ENCODE measurements at regions not wholly inside any gene's neighbourhood (a gene's known extent, or its start where the extent isn't known, plus 50 kb on each side); places are given as distances from the start of the nearest gene placed in this dataset.

DNA sequence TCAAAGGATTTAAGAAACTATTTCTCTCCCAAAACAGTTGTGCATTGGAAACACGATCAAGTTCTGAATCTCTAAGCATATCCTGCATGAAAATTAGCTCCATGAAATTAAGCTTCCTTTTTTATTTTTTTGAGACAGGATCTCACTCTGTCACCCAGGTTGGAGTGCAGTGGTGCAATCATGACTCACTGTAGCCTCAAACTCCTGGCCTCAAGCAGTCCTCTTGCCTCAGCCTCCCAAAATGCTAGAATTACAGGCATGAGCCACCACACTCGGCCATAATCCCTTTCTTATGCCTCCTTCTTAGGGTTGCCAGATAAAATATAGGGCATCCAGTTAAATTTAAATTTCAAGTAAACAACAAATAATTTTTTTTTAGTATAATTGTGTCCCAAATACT, 124.4 kb downstream of the ARL4C start:
- no TSS peak for BruUV-seq (replicated peaks)
- RAD21 ChIA-PET (ENCODE audit: low non-redundant PET in 1 of 2, low total read pairs in 2 of 2, uncharacterized antibody in 2 of 2, unreplicated experiment in 2 of 2) = no interaction called here

More for the DNA sequence above, 124.4 kb downstream of the ARL4C start:
- Histone ChIP-seq H3K27me3 (ENCODE audit: insufficient read depth, low read length) (no peaks in the 10 kb centered on the region; the same call in 1 of the 2 replicates), H3K27ac (ENCODE audit: low read depth, low read length) (no peak overlapping the region), H3K4me1 (ENCODE audit: control insufficient read depth in 1 of 2, insufficient read depth in 2 of 2, low read length in 2 of 2) (peaks cover 24 to 55% of the 10 kb centered on the region in 2 experiments; a peak in 3 of 4 replicates), H3K9ac (ENCODE audit: low read length) (no peak overlapping the region), H3K4me2 (ENCODE audit: low read length) (no peak overlapping the region), H2AFZ (ENCODE audit: low read depth, low read length, poor library complexity, severe bottlenecking) (no peak overlapping the region), H4K20me1 (ENCODE audit: insufficient read depth) (no peaks in the 10 kb centered on the region), H3K9me2 (ENCODE audit: insufficient read depth) (no peaks in the 10 kb centered on the region), H3K4me3 (replicated peaks in 1 of 2; ENCODE audit: low read depth in 1 of 2, low read length in 2 of 2) (no peak overlapping the region), H3K9me3 (ENCODE audit: control insufficient read depth in 1 of 2, insufficient read depth in 1 of 2, low read depth in 1 of 2, low read length in 2 of 2) (no peaks in the 10 kb centered on the region), H3K36me3 (ENCODE audit: control insufficient read depth in 1 of 2, insufficient read depth in 2 of 2, low read length in 2 of 2) (no peaks in the 10 kb centered on the region), H3K79me2 (ENCODE audit: insufficient read depth, low read length) (no peaks in the 10 kb centered on the region)
- DNase-seq (ENCODE audit: low read depth, low spot score) = no peak
- ChIA-PET CTCF (no interaction called here), POLR2A (no interaction called here)
- no peak for TF ChIP-seq ZBTB33 (IDR thresholded peaks at IDR 0.05; ENCODE audit: extremely low read depth, insufficient replicate concordance, low read length)
- TF ChIP-seq FOSL1 (IDR thresholded peaks at IDR 0.05; ENCODE audit: low read depth) = no peak
- no peak for TF ChIP-seq CBX3 (IDR thresholded peaks at IDR 0.05; ENCODE audit: low read depth)
- no peak for TF ChIP-seq RAD21 (IDR thresholded peaks at IDR 0.05; ENCODE audit: low read depth)
- TF ChIP-seq, protein P1, sequence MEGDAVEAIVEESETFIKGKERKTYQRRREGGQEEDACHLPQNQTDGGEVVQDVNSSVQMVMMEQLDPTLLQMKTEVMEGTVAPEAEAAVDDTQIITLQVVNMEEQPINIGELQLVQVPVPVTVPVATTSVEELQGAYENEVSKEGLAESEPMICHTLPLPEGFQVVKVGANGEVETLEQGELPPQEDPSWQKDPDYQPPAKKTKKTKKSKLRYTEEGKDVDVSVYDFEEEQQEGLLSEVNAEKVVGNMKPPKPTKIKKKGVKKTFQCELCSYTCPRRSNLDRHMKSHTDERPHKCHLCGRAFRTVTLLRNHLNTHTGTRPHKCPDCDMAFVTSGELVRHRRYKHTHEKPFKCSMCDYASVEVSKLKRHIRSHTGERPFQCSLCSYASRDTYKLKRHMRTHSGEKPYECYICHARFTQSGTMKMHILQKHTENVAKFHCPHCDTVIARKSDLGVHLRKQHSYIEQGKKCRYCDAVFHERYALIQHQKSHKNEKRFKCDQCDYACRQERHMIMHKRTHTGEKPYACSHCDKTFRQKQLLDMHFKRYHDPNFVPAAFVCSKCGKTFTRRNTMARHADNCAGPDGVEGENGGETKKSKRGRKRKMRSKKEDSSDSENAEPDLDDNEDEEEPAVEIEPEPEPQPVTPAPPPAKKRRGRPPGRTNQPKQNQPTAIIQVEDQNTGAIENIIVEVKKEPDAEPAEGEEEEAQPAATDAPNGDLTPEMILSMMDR (IDR thresholded peaks at IDR 0.05 in 2 of 3, conservative IDR thresholded peaks at IDR 0.05 in 1 of 3; ENCODE audit: borderline replicate concordance in 1 of 3, insufficient read depth in 1 of 3, low read depth in 2 of 3, low read length in 2 of 3) = no peak
- TF ChIP-seq, protein P2, sequence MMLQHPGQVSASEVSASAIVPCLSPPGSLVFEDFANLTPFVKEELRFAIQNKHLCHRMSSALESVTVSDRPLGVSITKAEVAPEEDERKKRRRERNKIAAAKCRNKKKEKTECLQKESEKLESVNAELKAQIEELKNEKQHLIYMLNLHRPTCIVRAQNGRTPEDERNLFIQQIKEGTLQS (IDR thresholded peaks at IDR 0.05) = no peak
- no peak for TF ChIP-seq POLR2A (IDR thresholded peaks at IDR 0.05; ENCODE audit: borderline replicate concordance, extremely low read depth, insufficient read depth, insufficient read length)
- no peak for TF ChIP-seq SIN3A (IDR thresholded peaks at IDR 0.05; ENCODE audit: low read depth)
- TF ChIP-seq SP1 (IDR thresholded peaks at IDR 0.05; ENCODE audit: low read depth) = no peak
- TF ChIP-seq ZNF274 (IDR thresholded peaks at IDR 0.05; ENCODE audit: low read depth, low read length) = no peak
- no peak for TF ChIP-seq YY1 (IDR thresholded peaks at IDR 0.05; ENCODE audit: extremely low read depth, insufficient replicate concordance, low read depth, low read length)
- TF ChIP-seq POLR2AphosphoS5 (IDR thresholded peaks at IDR 0.05; ENCODE audit: low read depth, low read length) = no peak
- no peak for TF ChIP-seq EZH2phosphoT487 (IDR thresholded peaks at IDR 0.05; ENCODE audit: borderline replicate concordance)
- no peak for TF ChIP-seq ELF1 (IDR thresholded peaks at IDR 0.05; ENCODE audit: borderline replicate concordance, low read depth)
- TF ChIP-seq CEBPB (IDR thresholded peaks at IDR 0.05; ENCODE audit: low read depth) = no peak
- no peak for TF ChIP-seq TCF7L2 (IDR thresholded peaks at IDR 0.05; ENCODE audit: borderline replicate concordance, extremely low read depth, insufficient read depth, insufficient read length)
- TF ChIP-seq MAX (IDR thresholded peaks at IDR 0.05) = no peak
- no peak for TF ChIP-seq ZFX (IDR thresholded peaks at IDR 0.05)
- TF ChIP-seq JUND (IDR thresholded peaks at IDR 0.05) = no peak
- TF ChIP-seq SRF (IDR thresholded peaks at IDR 0.05; ENCODE audit: low read depth) = no peak
- intact Hi-C loops (cut with micrococcal nuclease) = no loop called here
- no peak for ATAC-seq

Measured in HCT116 (cell line).